Astrocyte of the cerebellum (primary cell): ENCODE measurements at regions not wholly inside any gene's neighbourhood (a gene's known extent, or its start where the extent isn't known, plus 50 kb on each side); places are given as distances from the start of the nearest gene placed in this dataset.

Experiments
- DNase-seq: peaks from one replicate; pipeline ENCODE4 v3.0.0-alpha.2; 2011; ENCODE audit warnings: low read depth
- H3K4me3 ChIP-seq: 2 replicates; pipeline ENCODE4 v1.5.1; 2011; ENCODE audit warnings: mild to moderate bottlenecking, low read depth, low read length, moderate library complexity
- CTCF ChIP-seq: IDR thresholded peaks from 2 replicates; pipeline ENCODE4 v1.5.1; 2012; ENCODE audit warnings: low read length, low read depth, moderate library complexity, mild to moderate bottlenecking; ENCODE audit errors: missing control alignments
- in situ Hi-C: cut with HindIII; loops from 2 replicates; pipeline ENCODE4 v1.10.0; 2017; ENCODE audit warnings: low sequenced_read_pairs

- H3K4me3 ChIP-seq: no peak overlapping the region
- no peak for DNase-seq
- no peak for TF ChIP-seq CTCF
- in situ Hi-C loops: no loop called here
Observed at GRCh38 chr9:26694381-26695297, 198.0 kb downstream of the CAAP1 start.

- no peak for TF ChIP-seq CTCF
- in situ Hi-C loops: no loop called here
- H3K4me3 ChIP-seq: no peak overlapping the region
- DNase-seq: no peak
Observed at GRCh38 chr9:26689041-26689440, 203.6 kb downstream of the CAAP1 start.

- in situ Hi-C loops: no loop called here
- no peak for TF ChIP-seq CTCF
- DNase-seq: no peak
- H3K4me3 ChIP-seq: no peak overlapping the region
Observed at GRCh38 chr9:26687421-26687820, 205.2 kb downstream of the CAAP1 start.

DNA sequence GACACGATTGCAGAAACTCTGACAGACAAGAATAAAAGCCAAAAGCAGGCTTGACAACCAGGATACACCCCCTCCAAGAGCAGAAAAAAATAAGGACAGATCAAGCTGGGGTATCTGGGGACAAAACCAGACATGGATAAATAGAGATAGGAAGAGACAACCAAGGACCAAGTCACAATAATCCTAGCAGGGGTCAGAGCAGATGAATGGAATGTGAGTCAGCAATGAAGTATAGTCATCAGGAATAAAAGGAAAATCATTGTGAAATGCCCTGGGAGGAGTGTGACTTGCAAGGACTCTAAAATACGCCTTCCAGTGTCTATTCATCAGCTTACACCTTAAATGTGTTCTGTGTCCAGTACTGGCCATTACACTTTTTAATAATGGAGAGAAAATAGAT, 206.8 kb downstream of the CAAP1 start:
- no peak for DNase-seq
- in situ Hi-C loops: no loop called here
- no peak for TF ChIP-seq CTCF
- H3K4me3 ChIP-seq: no peak overlapping the region

GRCh38 chr9:26684029-26684428, 208.6 kb downstream of the CAAP1 start:
- H3K4me3 ChIP-seq: no peak overlapping the region
- TF ChIP-seq CTCF: no peak
- in situ Hi-C loops: no loop called here
- no peak for DNase-seq

DNA sequence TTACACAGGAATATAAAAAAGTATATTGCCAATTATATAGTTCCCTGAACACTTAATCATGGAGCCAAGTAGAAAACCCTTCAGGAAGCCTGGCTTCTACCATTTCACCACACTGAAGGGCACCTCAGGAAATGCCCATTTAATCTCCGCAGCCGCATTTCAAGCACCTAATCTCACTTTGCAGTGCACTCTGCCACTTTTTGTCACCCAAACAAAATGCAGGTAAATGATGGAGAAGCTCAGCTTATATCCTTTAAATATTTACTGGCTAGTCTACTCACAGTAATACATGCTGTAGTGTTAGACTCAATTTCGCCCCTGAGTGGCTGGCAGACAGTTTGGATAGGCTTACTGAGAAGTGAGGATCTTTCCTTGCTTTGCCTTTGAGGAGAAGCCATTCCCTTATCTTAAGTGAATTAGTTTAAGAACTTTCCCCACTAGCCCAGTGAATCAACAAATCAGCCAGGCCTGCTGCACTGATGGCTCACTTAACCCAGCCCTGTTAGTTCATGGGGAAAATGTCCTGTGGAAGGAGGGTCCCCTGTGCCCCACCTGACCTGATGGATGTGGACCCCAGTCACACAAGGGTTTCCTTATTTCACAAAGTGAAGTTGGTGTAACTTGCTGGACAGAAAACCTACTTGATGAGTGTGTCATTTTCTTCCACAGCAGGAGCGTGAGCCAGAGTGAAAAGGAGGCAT, 209.7 kb downstream of the CAAP1 start:
- H3K4me3 ChIP-seq: no peak overlapping the region
- DNase-seq: no peak
- TF ChIP-seq CTCF: no peak
- in situ Hi-C loops: no loop called here
